ENCODE measurements at regions not wholly inside any gene's neighbourhood (a gene's known extent, or its start where the extent isn't known, plus 50 kb on each side); places are given as distances from the start of the nearest gene placed in this dataset.
A peak's percentile ranks its signal among the peaks of the same experiment; 100 is the strongest.

DNA sequence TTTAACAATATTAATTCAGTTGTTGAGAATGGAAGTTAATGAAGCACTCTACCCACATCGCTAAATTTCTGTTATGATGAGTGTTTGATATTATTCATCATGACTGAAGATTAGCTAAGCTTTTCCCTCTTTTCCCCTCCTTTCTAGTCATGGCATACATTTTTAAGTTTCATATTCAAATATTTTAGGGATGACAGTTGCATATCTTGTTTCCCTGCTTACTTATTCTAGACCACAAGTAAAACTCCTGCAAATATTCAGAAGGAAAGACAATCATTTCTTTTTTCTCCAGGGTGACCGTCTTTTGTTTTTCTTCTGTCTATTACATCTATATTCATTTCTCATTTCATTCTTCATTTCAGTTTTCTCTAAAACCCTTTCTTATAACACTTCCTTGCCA is 906.0 kb downstream of the ADGRL2 start:
- no peaks in the 10 kb centered on the region for H3K4me1 ChIP-seq
- H3K27me3 ChIP-seq = no peaks in the 10 kb centered on the region
- no peak for DNase-seq
- H3K36me3 ChIP-seq = no peaks in the 10 kb centered on the region
- 83 to 86% methylated on average over 2 of the region's 2 CpGs for WGBS, 2 donors
- H3K4me3 ChIP-seq = no peak overlapping the region
- no peak overlapping the region for H3K27ac ChIP-seq
- intact Hi-C loops (cut with DNase I) = no loop called here
- no peaks in the 10 kb centered on the region for H3K9me3 ChIP-seq
- TF ChIP-seq, protein P1, sequence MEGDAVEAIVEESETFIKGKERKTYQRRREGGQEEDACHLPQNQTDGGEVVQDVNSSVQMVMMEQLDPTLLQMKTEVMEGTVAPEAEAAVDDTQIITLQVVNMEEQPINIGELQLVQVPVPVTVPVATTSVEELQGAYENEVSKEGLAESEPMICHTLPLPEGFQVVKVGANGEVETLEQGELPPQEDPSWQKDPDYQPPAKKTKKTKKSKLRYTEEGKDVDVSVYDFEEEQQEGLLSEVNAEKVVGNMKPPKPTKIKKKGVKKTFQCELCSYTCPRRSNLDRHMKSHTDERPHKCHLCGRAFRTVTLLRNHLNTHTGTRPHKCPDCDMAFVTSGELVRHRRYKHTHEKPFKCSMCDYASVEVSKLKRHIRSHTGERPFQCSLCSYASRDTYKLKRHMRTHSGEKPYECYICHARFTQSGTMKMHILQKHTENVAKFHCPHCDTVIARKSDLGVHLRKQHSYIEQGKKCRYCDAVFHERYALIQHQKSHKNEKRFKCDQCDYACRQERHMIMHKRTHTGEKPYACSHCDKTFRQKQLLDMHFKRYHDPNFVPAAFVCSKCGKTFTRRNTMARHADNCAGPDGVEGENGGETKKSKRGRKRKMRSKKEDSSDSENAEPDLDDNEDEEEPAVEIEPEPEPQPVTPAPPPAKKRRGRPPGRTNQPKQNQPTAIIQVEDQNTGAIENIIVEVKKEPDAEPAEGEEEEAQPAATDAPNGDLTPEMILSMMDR (IDR thresholded peaks at IDR 0.05) = no peak
- TF ChIP-seq POLR2A (IDR thresholded peaks at IDR 0.05) = no peak

DNA sequence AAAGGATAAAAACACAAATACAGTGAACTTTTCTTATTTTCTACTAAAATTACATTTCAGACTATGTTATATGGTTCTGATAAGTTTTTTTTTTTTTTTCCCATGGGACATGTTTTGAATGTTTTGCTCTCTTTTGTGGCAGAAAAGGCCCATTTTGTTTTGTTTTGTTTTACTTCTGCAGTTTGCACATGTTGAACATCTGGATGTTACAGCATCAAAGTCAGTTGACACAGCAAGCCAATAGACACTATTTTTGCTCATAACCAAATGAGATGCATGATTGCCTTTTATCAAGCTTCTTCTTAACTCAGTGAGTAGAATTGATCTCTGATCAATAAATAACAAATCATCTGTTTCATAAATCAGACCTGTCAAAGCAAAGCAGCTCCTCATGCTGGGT is 904.2 kb downstream of the ADGRL2 start:
- no peaks in the 10 kb centered on the region for H3K4me1 ChIP-seq
- H3K36me3 ChIP-seq = no peaks in the 10 kb centered on the region
- DNase-seq = no peak
- intact Hi-C loops (cut with DNase I) = no loop called here
- H3K27ac ChIP-seq = peak overlapping the region in 2 of 4 donors; percentile 3 to 38
- no peaks in the 10 kb centered on the region for H3K9me3 ChIP-seq
- TF ChIP-seq POLR2A (IDR thresholded peaks at IDR 0.05) = no peak
- TF ChIP-seq, protein P1 (IDR thresholded peaks at IDR 0.05) = no peak
- H3K4me3 ChIP-seq = no peak overlapping the region
- no peaks in the 10 kb centered on the region for H3K27me3 ChIP-seq

DNA sequence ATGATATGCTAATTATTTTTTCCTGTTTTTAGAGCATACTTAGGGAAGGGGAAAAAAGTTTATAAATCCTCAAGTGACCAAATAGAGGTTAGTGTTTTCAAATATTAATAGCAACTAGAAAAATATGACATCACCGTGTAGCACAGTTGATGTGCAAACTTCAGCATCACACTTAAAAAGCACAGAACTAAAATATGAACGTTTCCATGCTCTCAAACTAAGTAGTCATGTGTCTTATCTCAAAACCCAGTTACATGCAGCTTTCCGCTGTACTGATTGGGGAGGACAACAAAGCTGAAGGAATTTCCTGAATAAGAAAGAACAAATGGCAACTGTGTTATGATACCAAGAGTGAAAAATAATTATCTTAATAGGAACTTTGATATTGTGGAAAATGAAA is 903.7 kb downstream of the ADGRL2 start:
- Histone ChIP-seq H3K4me1 (no peaks in the 10 kb centered on the region), H3K9me3 (no peaks in the 10 kb centered on the region), H3K36me3 (no peaks in the 10 kb centered on the region), H3K27ac (peak overlapping the region in 1 of 4 donors; percentile 38), H3K27me3 (no peaks in the 10 kb centered on the region), H3K4me3 (no peak overlapping the region)
- intact Hi-C loops (cut with DNase I) = no loop called here
- 46 to 62% methylated on average over 3 of the region's 3 CpGs for WGBS, 2 donors
- DNase-seq = no peak
- TF ChIP-seq POLR2A (IDR thresholded peaks at IDR 0.05) = no peak
- TF ChIP-seq, protein P1 (IDR thresholded peaks at IDR 0.05) = no peak

DNA sequence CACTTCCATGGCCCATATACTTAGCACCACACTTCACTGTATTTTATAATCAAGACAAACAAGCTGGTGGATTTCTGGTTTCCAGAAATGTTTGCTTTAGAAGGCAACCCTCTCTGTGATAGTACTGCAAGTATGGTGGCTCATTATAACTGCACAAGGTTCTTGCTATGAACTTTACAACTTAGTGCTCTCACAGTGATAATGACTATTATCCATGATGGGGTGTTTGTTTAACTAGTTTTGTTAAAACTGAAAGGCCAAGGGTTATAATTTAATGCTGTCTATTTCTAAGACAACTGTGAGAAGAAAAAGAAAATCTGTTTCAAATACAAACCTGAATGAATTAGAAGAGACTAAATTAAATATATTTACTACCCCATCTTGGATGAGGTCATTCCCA is 903.2 kb downstream of the ADGRL2 start:
- no peaks in the 10 kb centered on the region for H3K27me3 ChIP-seq
- intact Hi-C loops (cut with DNase I) = no loop called here
- TF ChIP-seq, protein P1 (IDR thresholded peaks at IDR 0.05) = no peak
- no peak for TF ChIP-seq POLR2A (IDR thresholded peaks at IDR 0.05)
- DNase-seq = no peak
- no peaks in the 10 kb centered on the region for H3K4me1 ChIP-seq
- no peaks in the 10 kb centered on the region for H3K9me3 ChIP-seq
- no peaks in the 10 kb centered on the region for H3K36me3 ChIP-seq
- H3K27ac ChIP-seq = peak overlapping the region in 1 of 4 donors; percentile 38
- H3K4me3 ChIP-seq = no peak overlapping the region

DNA sequence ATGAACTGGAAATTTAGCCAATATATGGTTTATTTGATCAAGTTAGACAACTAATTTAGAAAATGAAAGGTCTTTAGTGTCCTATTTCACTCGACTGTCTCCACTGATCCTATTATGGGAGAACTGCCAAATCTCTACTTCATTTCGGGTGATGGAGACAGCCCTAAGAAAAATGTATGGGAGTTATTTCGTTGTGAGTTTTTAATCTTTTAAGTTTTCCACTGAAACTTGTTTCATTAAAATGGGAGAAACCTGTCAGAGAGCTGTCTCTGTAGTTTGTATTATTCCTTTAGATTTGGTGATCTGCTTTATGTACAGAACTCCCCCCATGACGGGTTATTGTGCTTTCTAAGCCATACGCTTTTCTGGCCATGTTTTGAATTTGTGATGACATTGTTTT is 899.7 kb downstream of the ADGRL2 start:
- WGBS, 2 donors = 69 to 73% methylated on average over 5 of the region's 5 CpGs
- H3K9me3 ChIP-seq = no peaks in the 10 kb centered on the region
- H3K36me3 ChIP-seq = no peaks in the 10 kb centered on the region
- no peaks in the 10 kb centered on the region for H3K4me1 ChIP-seq
- H3K27ac ChIP-seq = no peak overlapping the region
- intact Hi-C loops (cut with DNase I) = no loop called here
- H3K4me3 ChIP-seq = no peak overlapping the region
- no peak for TF ChIP-seq POLR2A (IDR thresholded peaks at IDR 0.05)
- TF ChIP-seq, protein P1 (IDR thresholded peaks at IDR 0.05) = no peak
- DNase-seq = no peak
- no peaks in the 10 kb centered on the region for H3K27me3 ChIP-seq
